ENCODE measurements at regions not wholly inside any gene's neighbourhood (a gene's known extent, or its start where the extent isn't known, plus 50 kb on each side); places are given as distances from the start of the nearest gene placed in this dataset.

GRCh38 chr4:108327642-108328382 is 159.1 kb upstream of the LEF1 start:
- TF ChIP-seq ELF4 (IDR thresholded peaks at IDR 0.05) (no peak), NFRKB (IDR thresholded peaks at IDR 0.05) (no peak)
